NCI-H146 treated with DMSO at 0.1 percent for 48 hours (cell line): ENCODE measurements at regions not wholly inside any gene's neighbourhood (a gene's known extent, or its start where the extent isn't known, plus 50 kb on each side); places are given as distances from the start of the nearest gene placed in this dataset.
A peak's percentile ranks its signal among the peaks of the same experiment; 100 is the strongest.

Experiments used
- DNase-seq: peaks from one replicate; lab custom pipeline; 2025; ENCODE audit not compliant: unreplicated experiment; lab: John Stamatoyannopoulos, UW

- DNase-seq = no peak
Observed at GRCh38 chr2:153109793-153110192, 368.8 kb downstream of the RPRM start.

DNA sequence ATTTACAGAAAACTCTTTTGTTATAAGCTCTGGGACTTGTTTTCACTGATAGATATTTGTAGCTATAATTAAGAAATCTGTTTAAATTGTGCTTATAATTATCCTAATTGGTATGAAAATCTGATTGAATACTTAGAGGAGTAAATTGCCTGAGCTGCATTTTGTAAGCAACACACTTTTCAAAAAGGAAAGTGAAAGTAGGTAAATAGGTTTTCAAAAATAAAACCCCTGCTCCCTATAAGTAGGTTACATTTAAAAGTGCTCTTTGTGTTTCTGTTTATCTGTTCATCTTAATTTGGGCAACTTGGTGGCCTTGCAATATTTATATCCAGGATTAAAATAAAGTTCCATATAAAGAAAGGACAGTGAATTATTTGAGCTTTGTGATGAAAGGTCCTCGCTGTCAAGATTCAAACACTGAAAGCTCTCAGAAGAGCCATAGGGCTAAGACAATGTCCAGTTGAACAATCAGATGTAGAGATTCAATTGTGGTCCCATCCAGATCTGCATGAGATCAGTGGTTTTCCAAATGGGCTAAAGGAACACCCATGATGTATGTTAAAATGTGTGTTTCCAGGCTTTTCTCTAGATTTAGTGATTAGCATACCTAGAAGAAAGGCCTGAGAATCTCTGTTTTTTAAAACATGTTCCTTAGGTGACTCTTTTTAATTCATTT lies 371.6 kb downstream of the RPRM start:
- no peak for DNase-seq

DNA sequence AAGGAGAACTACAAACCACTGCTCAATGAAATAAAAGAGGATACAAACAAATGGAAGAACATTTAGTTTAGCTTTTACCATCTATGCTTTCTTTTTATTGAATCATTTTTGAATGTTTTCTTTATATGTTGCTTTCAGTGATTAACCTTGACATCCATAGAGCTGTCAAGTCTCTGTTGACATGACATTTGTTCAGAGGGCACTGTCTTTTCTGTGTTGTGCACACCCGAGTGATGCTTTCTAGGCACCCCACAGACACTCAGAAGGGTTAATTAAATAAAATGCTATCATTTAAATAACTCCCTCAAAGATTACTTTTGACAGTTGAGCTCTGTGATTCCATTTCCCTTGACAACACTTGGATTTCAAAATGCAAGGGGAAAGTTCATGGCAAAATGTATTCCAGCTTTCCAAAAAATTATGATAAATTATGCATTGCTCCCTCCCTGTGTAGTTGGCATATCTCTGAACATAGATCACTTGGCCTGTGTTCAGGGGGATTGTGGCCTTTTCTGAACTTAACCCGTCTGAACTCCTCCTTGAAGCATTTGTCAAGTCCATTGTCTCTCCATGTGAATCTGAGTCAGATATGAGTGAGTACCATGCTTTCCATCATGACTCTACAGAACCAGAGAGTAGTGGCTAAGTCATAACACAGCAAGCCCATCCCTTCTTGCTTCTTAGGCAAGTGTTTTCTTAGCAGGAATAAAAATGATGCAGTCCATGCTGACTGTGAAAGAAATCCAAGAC lies 372.6 kb downstream of the RPRM start:
- no peak for DNase-seq

GRCh38 chr2:153101187-153101586 lies 377.4 kb downstream of the RPRM start:
- DNase-seq = no peak

DNA sequence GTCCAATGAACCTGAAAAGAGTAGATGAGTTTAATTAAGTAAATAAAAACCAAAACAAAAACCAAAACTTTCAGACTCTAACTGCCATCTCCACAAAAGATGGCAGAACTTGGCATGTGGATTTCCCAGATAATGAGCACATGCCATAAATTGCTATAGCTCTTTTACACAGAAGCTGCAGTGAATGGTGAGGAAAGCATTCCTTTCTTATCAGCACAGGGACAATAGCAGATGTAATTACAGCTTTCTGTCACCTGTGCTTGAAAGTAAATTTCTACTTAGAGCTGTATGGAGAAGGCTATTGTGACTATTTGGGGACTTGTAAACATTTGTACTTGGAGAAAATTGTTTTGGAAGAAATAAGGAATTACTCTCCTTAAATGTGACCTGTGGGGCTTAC lies 378.4 kb downstream of the RPRM start:
- peak; percentile 20 for DNase-seq

GRCh38 chr2:153098073-153098472 lies 379.7 kb downstream of the ARL6IP6 start:
- no peak for DNase-seq

DNA sequence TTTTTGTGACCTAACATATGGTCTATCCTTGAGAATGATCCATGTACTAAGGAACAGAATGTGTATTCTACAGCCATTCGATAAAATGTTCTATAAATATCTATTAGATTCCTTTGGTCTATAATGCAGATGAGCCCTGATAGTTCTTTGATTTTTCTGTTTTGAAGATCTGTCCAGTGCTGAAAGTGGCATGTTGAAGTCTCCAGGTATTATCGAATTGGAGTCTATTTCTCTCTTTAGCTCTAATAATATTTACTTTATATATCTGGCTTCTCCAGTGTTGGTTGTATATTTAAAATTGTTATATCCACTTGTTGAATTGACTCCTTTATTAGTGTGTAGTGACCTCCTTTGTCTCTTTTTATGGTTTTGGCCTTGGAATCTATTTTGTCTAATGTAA lies 377.9 kb downstream of the ARL6IP6 start:
- DNase-seq = no peak

DNA sequence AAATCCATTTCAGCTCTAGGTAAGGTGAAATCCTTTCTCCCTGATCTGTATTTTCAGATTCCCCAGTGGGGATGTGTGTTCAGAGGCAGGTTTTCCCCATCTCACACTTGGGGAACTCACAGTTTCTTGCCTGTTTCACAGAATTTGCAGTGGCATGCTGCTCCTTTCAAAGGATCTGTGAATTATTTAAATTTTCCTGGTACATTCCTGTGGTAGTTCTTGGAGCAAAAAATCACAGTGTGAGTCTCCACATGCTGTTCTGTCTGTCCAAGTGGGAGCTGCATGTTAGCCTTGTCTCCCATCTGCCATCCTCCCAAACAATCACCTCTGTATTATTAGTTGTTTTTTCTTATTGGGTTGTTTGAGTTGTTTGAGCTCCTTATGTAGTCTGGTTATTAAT lies 372.9 kb downstream of the ARL6IP6 start:
- no peak for DNase-seq

DNA sequence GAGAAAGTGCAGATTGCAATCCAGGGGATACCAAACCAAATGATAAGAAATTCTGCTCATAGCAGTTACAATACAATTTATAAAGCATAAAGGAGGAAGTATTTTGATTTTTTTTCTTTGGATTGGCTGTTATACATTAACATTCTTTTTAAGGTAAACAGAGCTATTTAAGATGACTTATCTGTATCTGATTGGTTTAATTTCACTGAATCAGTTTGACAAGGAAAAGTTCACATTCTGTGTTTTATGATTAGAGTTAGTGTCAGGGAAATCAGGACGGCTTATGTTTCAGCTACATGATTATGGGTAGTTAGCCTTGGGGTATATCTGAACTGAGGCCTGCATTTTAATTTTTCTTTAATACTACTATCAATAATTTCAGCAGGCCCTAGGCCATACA lies 360.9 kb downstream of the ARL6IP6 start:
- no peak for DNase-seq

- DNase-seq = no peak
Observed at GRCh38 chr2:153077311-153077710, 358.9 kb downstream of the ARL6IP6 start.

DNA sequence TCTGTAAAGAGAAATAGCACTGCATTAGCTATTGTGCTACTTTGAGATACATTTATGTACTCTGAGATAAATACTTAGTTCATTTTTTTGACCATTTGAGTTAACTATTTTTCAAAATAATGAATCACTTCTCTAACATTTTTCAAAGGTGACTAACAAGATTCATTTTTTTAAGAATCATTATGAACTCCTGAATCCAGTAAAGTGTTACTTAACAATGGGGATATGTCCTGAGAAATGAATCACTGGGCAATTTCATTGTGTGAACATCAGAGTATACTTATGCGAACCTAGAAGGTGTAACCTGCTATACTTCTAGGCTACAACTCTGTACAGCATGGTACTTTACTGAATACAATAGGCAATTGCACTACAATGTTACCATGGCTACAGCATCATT lies 355.8 kb downstream of the ARL6IP6 start:
- no peak for DNase-seq

GRCh38 chr2:153072813-153073212 lies 354.4 kb downstream of the ARL6IP6 start:
- no peak for DNase-seq

- no peak for DNase-seq
Observed at GRCh38 chr2:153072077-153072476, 353.7 kb downstream of the ARL6IP6 start.

DNA sequence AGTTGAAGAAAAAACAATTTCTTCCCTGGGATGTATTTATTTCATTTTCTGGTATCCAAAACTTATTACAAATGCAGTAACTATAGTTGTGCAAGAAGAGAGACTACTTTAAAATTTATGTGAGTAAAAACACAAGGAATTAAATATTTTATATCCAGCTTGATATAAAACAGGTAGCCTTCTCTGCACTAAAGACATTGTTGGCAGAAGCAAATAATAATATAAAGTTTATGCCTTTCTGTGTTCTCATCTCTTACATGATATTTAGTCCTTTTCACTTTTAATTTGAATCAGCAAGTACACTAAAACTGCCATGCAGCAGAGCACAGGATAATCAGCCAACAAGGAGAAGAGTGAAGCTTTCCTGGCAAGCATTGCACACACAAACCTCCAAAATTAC lies 352.7 kb downstream of the ARL6IP6 start:
- no peak for DNase-seq

- DNase-seq = no peak
Observed at GRCh38 chr2:153068915-153069314, 350.5 kb downstream of the ARL6IP6 start.

DNA sequence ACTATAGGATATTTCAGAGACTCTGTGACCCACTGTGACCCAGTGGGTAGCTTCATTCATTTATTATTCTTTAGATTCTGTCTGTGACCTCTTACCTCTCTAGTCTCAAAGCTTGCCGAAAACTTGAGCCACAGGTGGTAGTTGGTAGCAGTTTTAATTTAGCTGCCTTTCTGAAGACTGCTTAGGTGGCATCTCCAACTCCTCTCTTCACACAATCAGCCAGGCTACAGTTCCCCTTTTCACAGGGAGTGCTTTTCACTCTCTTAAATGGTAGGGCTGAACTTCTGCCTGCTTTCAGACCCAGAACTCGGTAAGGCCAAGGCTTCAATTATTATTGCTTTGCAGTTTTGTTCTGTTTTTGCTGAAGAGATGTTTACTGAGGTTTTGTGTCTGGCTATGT lies 349.6 kb downstream of the ARL6IP6 start:
- no peak for DNase-seq

DNA sequence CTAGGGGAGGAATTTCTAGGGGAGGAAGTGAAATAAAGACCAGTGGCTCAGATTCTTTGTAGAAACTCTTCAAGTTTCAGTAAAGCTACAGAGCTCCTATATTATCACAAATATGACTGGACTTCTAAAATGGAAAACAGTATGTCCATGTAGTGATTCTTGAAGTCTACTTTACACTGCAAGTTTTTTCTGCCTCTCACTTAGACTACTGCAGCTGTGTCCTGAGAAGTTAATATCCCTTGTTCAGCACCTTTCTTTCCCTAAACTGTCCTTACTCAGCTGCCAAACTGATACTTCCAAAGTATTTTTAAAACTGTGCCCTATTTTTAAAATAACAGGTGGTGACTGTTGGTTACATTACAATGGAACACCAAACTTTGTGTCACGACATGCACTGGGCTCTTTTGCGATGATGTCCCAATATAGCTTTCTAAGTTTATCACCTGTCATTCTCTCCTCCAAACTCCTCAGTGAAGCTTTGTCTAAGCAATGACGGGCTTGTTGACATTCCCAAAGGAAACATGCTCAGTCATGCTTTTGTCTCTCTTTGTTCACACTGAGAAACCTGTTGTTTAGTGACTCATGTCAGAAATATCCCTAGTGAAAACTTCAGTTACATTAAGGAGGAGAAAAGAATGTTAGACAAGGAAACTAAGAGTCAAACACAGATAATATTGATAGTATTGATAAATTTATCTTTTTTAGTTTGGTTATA lies 341.1 kb downstream of the ARL6IP6 start:
- DNase-seq = no peak

DNA sequence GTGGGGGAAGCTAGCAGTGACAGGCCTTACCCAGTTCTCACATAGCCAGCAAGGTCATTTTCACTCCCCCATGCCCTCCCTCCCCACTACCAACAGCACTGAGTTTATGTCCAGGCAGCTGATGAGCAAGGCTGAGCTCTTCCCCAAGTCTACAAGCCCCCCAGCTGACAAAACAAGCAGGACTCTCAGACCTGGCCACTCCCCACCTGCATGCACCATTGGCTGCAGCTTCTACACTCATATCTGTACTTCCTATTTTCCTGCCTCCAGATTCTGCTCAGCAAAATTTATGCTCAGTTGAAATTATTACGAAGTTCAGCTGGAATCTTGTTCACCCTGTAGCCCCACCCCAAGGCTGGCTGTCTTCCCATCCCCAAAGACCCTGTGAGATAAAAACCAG lies 339.3 kb downstream of the ARL6IP6 start:
- DNase-seq = no peak

GRCh38 chr2:153055182-153055581 lies 336.8 kb downstream of the ARL6IP6 start:
- DNase-seq = no peak

GRCh38 chr2:153052807-153053559 lies 334.6 kb downstream of the ARL6IP6 start:
- no peak for DNase-seq

DNA sequence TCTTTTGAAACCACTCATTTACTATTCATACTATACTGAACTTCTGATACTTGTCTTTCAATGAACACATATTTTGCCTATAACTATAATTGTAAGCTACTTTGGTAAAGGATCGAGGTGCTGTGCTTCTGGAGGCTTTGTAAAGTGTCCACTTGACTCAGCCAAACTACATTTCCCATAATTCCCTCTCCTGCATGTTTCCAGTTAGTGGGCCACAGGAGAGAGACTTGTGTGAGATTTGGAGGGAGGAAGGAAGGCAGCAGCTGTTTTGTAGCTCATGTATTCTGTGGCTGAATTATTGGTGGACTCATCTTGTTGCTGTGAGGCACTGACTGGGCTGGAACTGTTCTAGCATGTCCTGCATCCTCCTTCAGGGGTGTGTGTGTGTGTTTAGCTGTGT lies 328.8 kb downstream of the ARL6IP6 start:
- DNase-seq = no peak
